HG02943 (cell line): ENCODE measurements at regions not wholly inside any gene's neighbourhood (a gene's known extent, or its start where the extent isn't known, plus 50 kb on each side); places are given as distances from the start of the nearest gene placed in this dataset.
"Not testable (repeated sequence)": the region's sequence is repeated elsewhere in the genome, so short reads cannot be mapped to it uniquely, and the experiment has no call there.

Source experiments
- ATAC-seq: cut with Tn5 transposase; IDR thresholded peaks from one replicate; pipeline ENCODE4 v1.9.1; 2021; ENCODE audit warnings: mild to moderate bottlenecking, low read depth, moderate library complexity; ENCODE audit not compliant: unreplicated experiment

- ATAC-seq = no peak
Measured at GRCh38 chr5:33136785-33137184, 304.0 kb upstream of the TARS1 start.

- ATAC-seq = not testable (repeated sequence)
Measured at GRCh38 chr5:33138145-33138544, 302.6 kb upstream of the TARS1 start.

GRCh38 chr5:33143405-33144123 is 297.2 kb upstream of the TARS1 start:
- no peak for ATAC-seq

GRCh38 chr5:33146881-33147280 is 293.9 kb upstream of the TARS1 start:
- no peak for ATAC-seq

GRCh38 chr5:33148076-33148513 is 292.7 kb upstream of the TARS1 start:
- no peak for ATAC-seq

GRCh38 chr5:33153372-33153771 is 287.4 kb upstream of the TARS1 start:
- ATAC-seq = no peak

- no peak for ATAC-seq
Measured at GRCh38 chr5:33153831-33154230, 286.9 kb upstream of the TARS1 start.

GRCh38 chr5:33160871-33161270 is 279.9 kb upstream of the TARS1 start:
- no peak for ATAC-seq

GRCh38 chr5:33161421-33161820 is 279.3 kb upstream of the TARS1 start:
- ATAC-seq = no peak

- ATAC-seq = no peak
Measured at GRCh38 chr5:33162057-33162456, 278.7 kb upstream of the TARS1 start.

GRCh38 chr5:33166522-33166921 is 274.2 kb upstream of the TARS1 start:
- no peak for ATAC-seq

- no peak for ATAC-seq
Measured at GRCh38 chr5:33166948-33167347, 273.8 kb upstream of the TARS1 start.

- ATAC-seq = no peak
Measured at GRCh38 chr5:33167541-33167940, 273.2 kb upstream of the TARS1 start.

- no peak for ATAC-seq
Measured at GRCh38 chr5:33170411-33170810, 270.4 kb upstream of the TARS1 start.

GRCh38 chr5:33174383-33174782 is 266.4 kb upstream of the TARS1 start:
- ATAC-seq = no peak

- ATAC-seq = no peak
Measured at GRCh38 chr5:33179301-33179700, 261.5 kb upstream of the TARS1 start.

- no peak for ATAC-seq
Measured at GRCh38 chr5:33180900-33181299, 259.9 kb upstream of the TARS1 start.

- no peak for ATAC-seq
Measured at GRCh38 chr5:33182986-33183385, 257.8 kb upstream of the TARS1 start.

- no peak for ATAC-seq
Measured at GRCh38 chr5:33184367-33184766, 256.4 kb upstream of the TARS1 start.

GRCh38 chr5:33188089-33188488 is 252.7 kb upstream of the TARS1 start:
- ATAC-seq = no peak

- no peak for ATAC-seq
Measured at GRCh38 chr5:33194914-33195313, 245.9 kb upstream of the TARS1 start.

- ATAC-seq = no peak
Measured at GRCh38 chr5:33195431-33196165, 245.2 kb upstream of the TARS1 start.
